Endothelial cell (in vitro differentiated cells): ENCODE measurements at regions not wholly inside any gene's neighbourhood (a gene's known extent, or its start where the extent isn't known, plus 50 kb on each side); places are given as distances from the start of the nearest gene placed in this dataset.

Experiments
- DNase-seq: peaks from one replicate; pipeline ENCODE4 v3.0.0; 2021; ENCODE audit warnings: low spot score
- H3K27ac Mint-ChIP-seq: one replicate; pipeline ENCODE4 v1.8.0; 2021; ENCODE audit warnings: mixed read lengths, inconsistent platforms; ENCODE audit not compliant: unreplicated experiment
- H3K27me3 Mint-ChIP-seq: one replicate; pipeline ENCODE4 v1.8.0; 2021; ENCODE audit warnings: mild to moderate bottlenecking, moderate library complexity, mixed read lengths, inconsistent platforms; ENCODE audit not compliant: unreplicated experiment
- H3K36me3 Mint-ChIP-seq: one replicate; pipeline ENCODE4 v1.8.0; 2021; ENCODE audit warnings: mild to moderate bottlenecking, low read depth, mixed read lengths, inconsistent platforms; ENCODE audit not compliant: unreplicated experiment
- H3K4me1 Mint-ChIP-seq: one replicate; pipeline ENCODE4 v1.8.0; 2021; ENCODE audit warnings: mild to moderate bottlenecking, mixed read lengths, inconsistent platforms; ENCODE audit not compliant: unreplicated experiment
- H3K4me3 Mint-ChIP-seq: one replicate; pipeline ENCODE4 v1.8.0; 2021; ENCODE audit warnings: mild to moderate bottlenecking, mixed read lengths, inconsistent platforms; ENCODE audit not compliant: unreplicated experiment
- H3K9me3 Mint-ChIP-seq: one replicate; pipeline ENCODE4 v1.8.0; 2021; ENCODE audit warnings: mixed read lengths, inconsistent platforms; ENCODE audit not compliant: unreplicated experiment
- CTCF ChIP-seq: fragments of 200-600 bp; sonication (generic); IDR thresholded peaks from one replicate; pipeline ENCODE4 v1.5.0; 2021; ENCODE audit warnings: antibody characterized with exemption; ENCODE audit not compliant: unreplicated experiment

GRCh38 chr12:77560714-77561113 lies 270.0 kb upstream of the NAV3 start:
- H3K4me3 Mint-ChIP-seq, result no peak overlapping the region
- H3K27ac Mint-ChIP-seq, result no peak overlapping the region
- H3K9me3 Mint-ChIP-seq, result no peaks in the 10 kb centered on the region
- H3K4me1 Mint-ChIP-seq, result peaks cover 5% of the 10 kb centered on the region
- peaks cover 1% of the 10 kb centered on the region for H3K27me3 Mint-ChIP-seq
- no peak for TF ChIP-seq CTCF
- peaks cover 4% of the 10 kb centered on the region for H3K36me3 Mint-ChIP-seq
- no peak for DNase-seq

GRCh38 chr12:77559400-77560074 lies 271.2 kb upstream of the NAV3 start:
- Mint-ChIP-seq H3K4me1 (peaks cover 5% of the 10 kb centered on the region), H3K9me3 (no peaks in the 10 kb centered on the region), H3K27me3 (peaks cover 1% of the 10 kb centered on the region), H3K4me3 (no peak overlapping the region), H3K36me3 (peaks cover 4% of the 10 kb centered on the region), H3K27ac (no peak overlapping the region)
- no peak for DNase-seq
- TF ChIP-seq CTCF, result no peak

DNA sequence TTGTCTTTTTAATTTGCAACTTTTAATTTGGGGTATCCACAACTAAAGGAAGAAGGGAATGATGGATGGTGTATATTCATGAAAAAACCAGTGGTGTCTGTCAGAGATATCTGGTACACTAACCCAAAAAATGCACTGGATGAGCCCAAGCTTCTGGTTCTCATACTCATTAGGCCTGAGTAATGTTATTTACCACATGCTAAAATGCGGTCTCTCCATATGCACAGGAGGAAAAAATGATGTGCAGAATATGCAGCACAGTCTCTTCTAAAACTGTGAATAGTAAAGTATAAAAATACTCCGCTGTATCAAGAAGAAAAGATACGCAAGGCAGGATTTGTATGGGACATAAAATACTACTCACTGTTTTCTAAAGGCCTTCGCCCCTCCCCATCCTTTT lies 275.6 kb upstream of the NAV3 start:
- no peak overlapping the region for H3K27ac Mint-ChIP-seq
- no peak for DNase-seq
- no peaks in the 10 kb centered on the region for H3K9me3 Mint-ChIP-seq
- peaks cover 4% of the 10 kb centered on the region for H3K36me3 Mint-ChIP-seq
- no peaks in the 10 kb centered on the region for H3K27me3 Mint-ChIP-seq
- H3K4me1 Mint-ChIP-seq, result peaks cover 3% of the 10 kb centered on the region
- no peak for TF ChIP-seq CTCF
- no peak overlapping the region for H3K4me3 Mint-ChIP-seq

- no peak overlapping the region for H3K4me3 Mint-ChIP-seq
- no peak overlapping the region for H3K27ac Mint-ChIP-seq
Measured at GRCh38 chr12:77553976-77554619, 276.6 kb upstream of the NAV3 start.

More at GRCh38 chr12:77553976-77554619, 276.6 kb upstream of the NAV3 start:
- Mint-ChIP-seq H3K36me3 (peaks cover 4% of the 10 kb centered on the region), H3K4me1 (peaks cover 3% of the 10 kb centered on the region), H3K9me3 (no peaks in the 10 kb centered on the region), H3K27me3 (no peaks in the 10 kb centered on the region)
- no peak for DNase-seq
- no peak for TF ChIP-seq CTCF
